Hepatocyte (in vitro differentiated cells): ENCODE measurements at regions not wholly inside any gene's neighbourhood (a gene's known extent, or its start where the extent isn't known, plus 50 kb on each side); places are given as distances from the start of the nearest gene placed in this dataset.

Experiments
- EZH2 ChIP-seq: fragments of 200-600 bp; sonication (generic); IDR thresholded peaks from 2 replicates; pipeline ENCODE4 v1.6.1; 2016; ENCODE audit warnings: antibody characterized with exemption, mild to moderate bottlenecking, borderline replicate concordance
- TF ChIP-seq, protein P1 (sequence below): fragments of 200-600 bp; sonication (generic); IDR thresholded peaks from 2 replicates; pipeline ENCODE4 v1.5.1; 2016; ENCODE audit warnings: antibody characterized with exemption, mild to moderate bottlenecking; ENCODE audit not compliant: poor library complexity

GRCh38 chr21:17050156-17050555 is 462.7 kb upstream of the CXADR start:
- TF ChIP-seq, protein P1, sequence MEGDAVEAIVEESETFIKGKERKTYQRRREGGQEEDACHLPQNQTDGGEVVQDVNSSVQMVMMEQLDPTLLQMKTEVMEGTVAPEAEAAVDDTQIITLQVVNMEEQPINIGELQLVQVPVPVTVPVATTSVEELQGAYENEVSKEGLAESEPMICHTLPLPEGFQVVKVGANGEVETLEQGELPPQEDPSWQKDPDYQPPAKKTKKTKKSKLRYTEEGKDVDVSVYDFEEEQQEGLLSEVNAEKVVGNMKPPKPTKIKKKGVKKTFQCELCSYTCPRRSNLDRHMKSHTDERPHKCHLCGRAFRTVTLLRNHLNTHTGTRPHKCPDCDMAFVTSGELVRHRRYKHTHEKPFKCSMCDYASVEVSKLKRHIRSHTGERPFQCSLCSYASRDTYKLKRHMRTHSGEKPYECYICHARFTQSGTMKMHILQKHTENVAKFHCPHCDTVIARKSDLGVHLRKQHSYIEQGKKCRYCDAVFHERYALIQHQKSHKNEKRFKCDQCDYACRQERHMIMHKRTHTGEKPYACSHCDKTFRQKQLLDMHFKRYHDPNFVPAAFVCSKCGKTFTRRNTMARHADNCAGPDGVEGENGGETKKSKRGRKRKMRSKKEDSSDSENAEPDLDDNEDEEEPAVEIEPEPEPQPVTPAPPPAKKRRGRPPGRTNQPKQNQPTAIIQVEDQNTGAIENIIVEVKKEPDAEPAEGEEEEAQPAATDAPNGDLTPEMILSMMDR, result no peak
- TF ChIP-seq EZH2, result no peak
